Osteoblast (primary cell): ENCODE measurements at regions not wholly inside any gene's neighbourhood (a gene's known extent, or its start where the extent isn't known, plus 50 kb on each side); places are given as distances from the start of the nearest gene placed in this dataset.

Experiments used
- DNase-seq: peaks from one replicate; pipeline ENCODE4 v3.0.0; 2011; ENCODE audit warnings: low spot score, mixed read lengths; ENCODE audit not compliant: insufficient read length; ENCODE audit errors: missing footprints
- H2AFZ ChIP-seq: 2 replicates; pipeline ENCODE4 v1.6.0; 2011; ENCODE audit warnings: mild to moderate bottlenecking, low read length
- H3K27ac ChIP-seq: 2 replicates; pipeline ENCODE4 v1.5.1; 2011; ENCODE audit warnings: mild to moderate bottlenecking, low read depth, low read length, moderate library complexity
- H3K27me3 ChIP-seq: 2 replicates; pipeline ENCODE4 v1.6.0; 2012; ENCODE audit warnings: mild to moderate bottlenecking, control low read depth, inconsistent platforms, low read length, moderate library complexity; ENCODE audit not compliant: insufficient read depth
- H3K36me3 ChIP-seq: 2 replicates; pipeline ENCODE4 v1.5.1; 2011; ENCODE audit warnings: mild to moderate bottlenecking, low read length, control low read depth, moderate library complexity; ENCODE audit not compliant: insufficient read depth
- H3K4me1 ChIP-seq: 2 replicates; pipeline ENCODE4 v1.5.1; 2011; ENCODE audit warnings: mild to moderate bottlenecking, low read length, control low read depth, moderate library complexity; ENCODE audit not compliant: insufficient read depth
- H3K4me2 ChIP-seq: 2 replicates; pipeline ENCODE4 v1.6.0; 2011; ENCODE audit warnings: mild to moderate bottlenecking, low read length; ENCODE audit not compliant: insufficient read depth
- H3K4me3 ChIP-seq: fragments of 200-600 bp; sonication (generic); 3 replicates; pipeline ENCODE4 v1.5.1; 2012; ENCODE audit warnings: mild to moderate bottlenecking, low read length, inconsistent platforms; ENCODE audit not compliant: insufficient read depth
- H3K79me2 ChIP-seq: 2 replicates; pipeline ENCODE4 v1.6.0; 2012; ENCODE audit warnings: mild to moderate bottlenecking, low read length, control low read depth, inconsistent platforms; ENCODE audit not compliant: insufficient read depth
- H3K9me3 ChIP-seq: 2 replicates; pipeline ENCODE4 v1.5.1; 2011; ENCODE audit warnings: low read depth, low read length, control low read depth
- H4K20me1 ChIP-seq: 2 replicates; pipeline ENCODE4 v1.6.0; 2012; ENCODE audit warnings: mild to moderate bottlenecking, low read length, control low read depth; ENCODE audit not compliant: insufficient read depth
- CTCF ChIP-seq: IDR thresholded peaks from 2 replicates; pipeline ENCODE4 v1.5.1; 2011; ENCODE audit warnings: mild to moderate bottlenecking, low read depth, low read length, moderate library complexity; ENCODE audit errors: extremely low read depth

- TF ChIP-seq CTCF: no peak
- Histone ChIP-seq H3K36me3 (no peaks in the 10 kb centered on the region), H3K27me3 (no peaks in the 10 kb centered on the region), H3K9me3 (no peaks in the 10 kb centered on the region), H4K20me1 (no peaks in the 10 kb centered on the region), H3K4me1 (no peaks in the 10 kb centered on the region), H2AFZ (no peak overlapping the region), H3K4me2 (no peak overlapping the region), H3K4me3 (no peak overlapping the region), H3K27ac (no peak overlapping the region), H3K79me2 (no peaks in the 10 kb centered on the region)
- DNase-seq: no peak
Observed at GRCh38 chr1:217953922-217954321, 322.8 kb downstream of the SPATA17 start.

DNA sequence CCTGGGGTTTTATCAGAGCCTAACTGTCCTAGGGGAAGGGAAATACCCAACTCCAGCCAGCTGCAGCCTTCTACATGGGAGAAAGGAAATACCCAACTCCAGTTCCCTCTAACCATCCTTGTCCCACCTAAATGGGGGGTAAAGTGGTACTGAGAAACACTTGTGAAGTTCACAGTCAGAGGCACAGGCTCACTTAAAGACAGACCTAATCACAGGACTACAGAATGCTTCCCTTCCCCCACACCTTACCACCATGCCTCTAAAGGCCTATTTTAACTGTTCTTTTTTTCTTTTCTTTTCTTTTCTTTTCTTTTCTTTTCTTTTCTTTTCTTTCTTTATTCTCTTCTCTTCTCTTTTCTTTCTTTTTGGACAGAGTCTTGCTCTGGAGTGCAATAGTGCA, 324.6 kb downstream of the SPATA17 start:
- TF ChIP-seq CTCF: no peak
- H3K4me2 ChIP-seq: no peak overlapping the region
- DNase-seq: no peak
- H3K4me3 ChIP-seq: no peak overlapping the region
- H3K4me1 ChIP-seq: no peaks in the 10 kb centered on the region
- H3K27ac ChIP-seq: no peak overlapping the region
- H4K20me1 ChIP-seq: no peaks in the 10 kb centered on the region
- H3K36me3 ChIP-seq: no peaks in the 10 kb centered on the region
- no peaks in the 10 kb centered on the region for H3K27me3 ChIP-seq
- no peaks in the 10 kb centered on the region for H3K9me3 ChIP-seq
- no peak overlapping the region for H2AFZ ChIP-seq
- no peaks in the 10 kb centered on the region for H3K79me2 ChIP-seq

DNA sequence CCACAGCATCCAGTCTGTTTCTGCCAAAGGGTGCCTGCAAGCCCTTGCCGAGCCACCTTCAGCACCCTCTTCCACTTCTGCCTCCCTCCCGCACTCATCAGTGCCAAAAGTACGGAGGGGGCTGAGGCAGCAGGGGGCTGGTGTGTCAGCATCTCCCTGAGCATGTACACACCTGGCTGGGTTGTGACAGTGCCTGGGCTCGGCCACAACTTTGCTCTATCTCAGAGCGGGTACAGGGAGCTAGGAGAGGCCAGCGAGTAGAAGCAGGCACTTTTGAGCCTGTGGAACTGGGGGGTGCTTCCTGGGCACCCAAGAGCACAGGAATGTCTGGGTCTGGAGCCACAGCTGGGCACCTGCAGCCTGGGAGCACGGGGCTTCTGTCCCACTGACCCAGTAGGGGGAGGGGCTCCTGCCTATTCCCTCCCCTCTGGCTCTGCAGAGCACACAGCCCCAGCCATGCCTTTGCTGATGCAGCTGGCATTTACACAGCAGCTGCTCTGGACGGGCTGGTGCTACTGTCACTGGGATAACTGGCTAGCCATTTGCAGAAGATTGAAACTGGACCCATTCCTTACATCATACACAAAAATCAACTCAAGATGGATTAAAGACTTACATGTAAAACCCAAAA, 319.8 kb upstream of the RRP15 start:
- H3K4me2 ChIP-seq: no peak overlapping the region
- no peak overlapping the region for H3K27ac ChIP-seq
- no peaks in the 10 kb centered on the region for H3K9me3 ChIP-seq
- H3K27me3 ChIP-seq: no peaks in the 10 kb centered on the region
- no peak overlapping the region for H3K4me3 ChIP-seq
- no peak overlapping the region for H2AFZ ChIP-seq
- no peaks in the 10 kb centered on the region for H4K20me1 ChIP-seq
- H3K4me1 ChIP-seq: no peaks in the 10 kb centered on the region
- no peaks in the 10 kb centered on the region for H3K36me3 ChIP-seq
- H3K79me2 ChIP-seq: no peaks in the 10 kb centered on the region
- TF ChIP-seq CTCF: no peak
- DNase-seq: no peak

DNA sequence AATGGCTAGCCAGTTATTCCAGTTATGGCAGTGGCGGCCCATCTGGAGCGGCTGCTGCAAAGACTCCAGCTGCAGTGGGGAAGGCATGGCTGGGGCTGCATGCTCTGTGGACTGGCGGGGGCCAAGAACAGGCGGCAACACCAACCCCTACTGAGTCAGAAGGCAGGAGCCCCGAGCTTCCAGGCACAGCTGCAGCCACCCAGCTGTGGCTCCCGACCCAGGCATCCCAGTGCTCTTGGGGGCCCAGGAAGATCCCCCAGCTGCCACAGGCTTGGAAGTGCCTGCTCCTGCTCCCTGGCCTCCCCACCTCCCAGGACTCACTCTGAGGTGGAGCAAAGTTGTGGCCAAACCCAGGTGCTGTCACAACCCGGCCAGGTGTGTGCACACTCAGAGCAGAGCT, 317.0 kb upstream of the RRP15 start:
- TF ChIP-seq CTCF: no peak

More for the DNA sequence above, 317.0 kb upstream of the RRP15 start:
- no peaks in the 10 kb centered on the region for H3K4me1 ChIP-seq
- H3K9me3 ChIP-seq: no peaks in the 10 kb centered on the region
- H3K27ac ChIP-seq: no peak overlapping the region
- no peaks in the 10 kb centered on the region for H3K36me3 ChIP-seq
- no peak for DNase-seq
- no peak overlapping the region for H2AFZ ChIP-seq
- H4K20me1 ChIP-seq: no peaks in the 10 kb centered on the region
- no peak overlapping the region for H3K4me2 ChIP-seq
- H3K27me3 ChIP-seq: no peaks in the 10 kb centered on the region
- no peaks in the 10 kb centered on the region for H3K79me2 ChIP-seq
- H3K4me3 ChIP-seq: no peak overlapping the region
